ENCODE measurements at regions not wholly inside any gene's neighbourhood (a gene's known extent, or its start where the extent isn't known, plus 50 kb on each side); places are given as distances from the start of the nearest gene placed in this dataset.
"Not testable (repeated sequence)": the region's sequence is repeated elsewhere in the genome, so short reads cannot be mapped to it uniquely, and the experiment has no call there.

DNA sequence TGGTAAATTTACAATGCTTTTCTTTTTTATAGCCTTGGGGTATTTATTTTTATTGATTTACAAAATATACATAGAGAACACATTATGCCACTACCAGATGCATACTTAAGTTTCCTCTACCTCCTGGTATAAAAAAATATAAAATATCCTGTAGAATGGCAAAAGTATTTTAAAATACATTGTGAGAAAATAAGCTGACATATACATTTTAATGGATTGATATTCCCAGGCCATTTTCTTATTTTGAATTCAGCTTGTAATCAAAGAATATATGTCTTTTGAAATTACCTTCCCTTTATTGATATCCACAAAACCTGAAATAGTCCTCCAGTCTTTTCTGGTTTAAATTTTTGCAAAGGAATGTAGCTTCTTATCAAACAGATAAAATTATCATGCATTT is 923.9 kb downstream of the CDH18 start:
- no peak for DNase-seq (ENCODE audit: low spot score)

DNA sequence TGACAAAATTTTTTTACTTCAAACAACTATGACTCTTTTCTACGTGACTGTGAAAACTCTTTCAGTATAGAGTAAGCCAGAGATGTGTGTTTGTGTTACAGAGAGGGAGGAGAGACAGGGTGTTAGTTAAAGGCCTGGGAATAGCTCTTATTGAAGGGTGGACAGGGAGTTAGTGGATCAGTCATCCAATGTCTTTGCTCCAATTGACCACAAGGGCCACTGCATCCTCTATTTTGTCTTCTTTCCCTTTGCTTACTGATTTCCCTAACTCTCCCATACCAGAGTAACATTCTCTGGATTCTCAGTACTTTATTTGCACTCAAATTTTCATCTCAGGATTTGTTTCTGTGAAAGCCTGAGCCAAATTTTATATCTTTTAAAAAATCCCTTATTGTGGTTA is 920.3 kb downstream of the CDH18 start:
- no peak for DNase-seq (ENCODE audit: low spot score)

DNA sequence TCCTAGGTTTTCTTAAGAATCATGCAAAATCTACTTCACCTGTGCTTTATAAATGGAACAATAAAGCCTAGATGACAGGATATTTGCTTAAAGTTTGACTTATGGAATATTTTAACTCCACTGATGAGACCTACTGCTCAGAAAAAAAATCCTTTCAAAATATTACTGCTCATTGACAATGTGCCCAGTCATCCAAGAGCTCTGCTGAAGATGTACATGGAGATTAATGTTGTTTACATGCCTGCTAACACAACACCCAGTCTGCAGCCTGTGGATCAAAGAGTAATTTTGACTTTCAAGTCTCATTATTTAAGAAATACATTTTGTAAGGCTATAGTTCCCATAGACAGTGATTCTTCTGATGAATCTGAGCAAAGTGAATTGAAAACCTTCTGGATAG is 889.6 kb downstream of the CDH18 start:
- DNase-seq (ENCODE audit: low spot score) = no peak

DNA sequence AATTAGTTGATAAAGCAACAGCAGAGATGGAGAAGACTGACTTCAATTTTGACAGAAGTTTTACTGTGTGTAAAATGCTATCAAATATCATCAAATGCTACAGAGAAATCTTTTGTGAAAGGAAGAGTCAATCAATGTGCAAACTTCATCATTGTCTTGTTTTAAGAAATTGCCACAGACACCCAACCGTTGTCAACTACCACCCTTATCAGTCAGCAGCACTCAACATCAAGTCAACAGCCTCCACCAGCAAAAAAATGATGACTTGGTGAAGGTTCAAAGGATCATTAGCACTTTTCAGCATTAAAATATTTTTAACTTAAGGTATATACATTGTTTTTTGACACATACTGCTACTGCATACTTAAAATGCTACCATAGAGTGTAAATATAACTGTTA is 888.8 kb downstream of the CDH18 start:
- no peak for DNase-seq (ENCODE audit: low spot score)

DNA sequence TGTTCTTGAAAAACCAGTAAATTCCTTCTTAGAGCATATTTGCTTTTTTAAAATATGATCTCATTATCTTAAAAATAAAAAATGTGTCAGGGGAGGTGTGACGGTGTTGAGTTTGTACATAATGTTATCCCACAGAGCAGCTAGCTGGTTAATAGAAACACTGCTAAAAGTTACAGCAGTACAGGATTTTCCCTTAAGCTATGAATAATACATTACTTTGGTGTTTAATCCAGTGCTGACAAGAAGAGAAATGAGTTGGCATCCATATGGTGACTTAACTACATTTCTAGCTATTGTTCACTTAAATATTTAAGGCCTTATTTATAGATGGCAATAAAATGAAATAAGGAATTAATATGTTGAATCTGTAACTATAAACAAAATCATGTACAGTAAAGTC is 883.1 kb downstream of the CDH18 start:
- no peak for DNase-seq (ENCODE audit: low spot score)

DNA sequence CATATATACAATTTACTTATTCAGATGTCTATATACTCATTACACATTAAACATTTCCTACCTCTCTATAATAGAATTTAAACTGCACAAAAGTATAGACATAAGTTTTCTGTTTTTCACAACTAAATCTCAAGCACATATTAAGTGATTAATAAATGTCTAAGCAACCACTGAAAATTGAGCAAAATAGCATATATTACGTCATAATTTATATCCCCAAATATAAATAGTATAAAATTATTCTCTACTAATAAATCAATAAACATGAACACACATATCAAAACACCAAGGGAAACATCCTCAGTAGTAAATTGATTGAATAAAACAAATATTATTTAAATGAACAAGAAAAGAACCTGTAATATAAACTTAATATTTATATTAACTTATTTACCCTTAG is 865.1 kb downstream of the CDH18 start:
- DNase-seq (ENCODE audit: low spot score) = no peak

DNA sequence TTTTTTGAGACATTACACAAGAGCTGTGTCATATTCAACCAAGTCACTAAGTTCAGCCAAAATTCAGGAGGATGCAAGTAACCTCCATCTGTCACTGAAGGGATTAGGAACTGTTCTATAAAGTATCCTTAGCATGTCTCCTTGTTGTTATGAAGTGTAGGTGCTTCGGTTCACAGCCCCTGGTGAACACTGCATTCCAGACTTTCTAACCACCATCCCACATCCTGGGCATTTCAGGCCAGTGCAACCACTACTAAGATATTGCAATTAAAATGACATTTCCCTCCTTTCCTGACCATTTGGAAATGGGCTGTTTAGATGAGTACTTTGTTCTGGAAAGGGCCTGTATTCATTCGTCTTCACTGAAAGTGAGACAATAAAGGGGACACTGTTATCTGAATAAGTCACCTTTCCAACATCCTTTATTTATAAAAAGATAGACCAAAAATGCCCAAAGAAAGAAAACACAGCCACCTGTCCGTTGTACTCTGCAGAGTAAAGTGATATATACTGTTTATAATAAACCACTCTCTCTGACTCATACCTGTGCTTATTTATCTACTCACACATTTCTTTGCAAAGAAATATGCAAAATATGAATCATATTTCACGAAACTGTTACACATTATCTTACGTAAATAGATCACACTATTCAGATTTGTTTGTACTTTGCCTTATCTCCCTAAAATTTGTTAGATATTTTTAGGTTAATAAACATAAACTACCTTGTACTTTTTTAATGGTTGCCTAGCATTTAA is 861.9 kb downstream of the CDH18 start:
- DNase-seq (ENCODE audit: low spot score) = no peak

DNA sequence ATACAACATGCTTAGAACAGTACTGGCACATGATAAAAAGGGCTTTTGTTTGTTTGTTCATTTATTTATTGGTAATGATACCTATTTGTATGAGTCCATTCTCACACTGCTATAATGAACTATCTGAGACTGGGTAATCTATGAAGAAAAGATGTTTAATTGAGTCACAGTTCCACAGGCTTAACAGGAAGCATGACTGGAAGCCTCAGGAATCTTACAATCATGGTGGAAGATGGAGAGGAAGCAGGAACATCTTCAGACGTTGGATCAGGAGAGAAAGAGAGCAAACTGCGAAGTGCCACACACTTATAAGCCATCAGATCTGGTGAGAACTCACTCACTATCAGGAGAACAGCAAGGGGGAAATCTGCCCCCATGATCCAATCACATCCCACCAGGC is 847.7 kb downstream of the CDH18 start:
- no peak for DNase-seq (ENCODE audit: low spot score)

DNA sequence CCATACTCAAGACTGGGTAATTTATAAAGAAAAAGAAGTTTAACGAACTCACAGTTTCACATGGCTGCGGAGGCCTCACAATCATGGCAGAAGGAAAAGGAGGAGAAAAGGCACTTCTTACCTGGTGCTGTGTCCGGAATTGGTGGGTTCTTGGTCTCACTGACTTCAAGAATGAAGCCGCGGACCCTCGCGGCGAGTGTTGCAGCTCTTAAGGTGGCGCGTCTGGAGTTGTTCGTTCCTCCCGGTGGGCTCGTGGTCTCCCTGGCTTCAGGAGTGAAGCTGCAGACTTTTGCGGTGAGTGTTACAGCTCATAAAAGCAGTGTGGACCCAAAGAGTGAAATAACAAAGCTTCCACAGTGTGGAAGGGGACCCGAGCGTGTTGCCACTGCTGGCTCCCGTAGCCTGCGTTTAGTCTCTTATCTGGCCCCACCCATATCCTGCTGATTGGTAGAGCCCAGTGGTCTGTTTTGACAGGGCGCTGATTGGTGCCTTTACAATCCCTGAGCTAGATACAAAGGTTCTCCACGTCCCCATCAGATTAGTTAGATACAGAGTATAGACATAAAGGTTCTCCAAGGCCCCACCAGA is 846.0 kb downstream of the CDH18 start:
- not testable (repeated sequence) for DNase-seq (ENCODE audit: low spot score)

DNA sequence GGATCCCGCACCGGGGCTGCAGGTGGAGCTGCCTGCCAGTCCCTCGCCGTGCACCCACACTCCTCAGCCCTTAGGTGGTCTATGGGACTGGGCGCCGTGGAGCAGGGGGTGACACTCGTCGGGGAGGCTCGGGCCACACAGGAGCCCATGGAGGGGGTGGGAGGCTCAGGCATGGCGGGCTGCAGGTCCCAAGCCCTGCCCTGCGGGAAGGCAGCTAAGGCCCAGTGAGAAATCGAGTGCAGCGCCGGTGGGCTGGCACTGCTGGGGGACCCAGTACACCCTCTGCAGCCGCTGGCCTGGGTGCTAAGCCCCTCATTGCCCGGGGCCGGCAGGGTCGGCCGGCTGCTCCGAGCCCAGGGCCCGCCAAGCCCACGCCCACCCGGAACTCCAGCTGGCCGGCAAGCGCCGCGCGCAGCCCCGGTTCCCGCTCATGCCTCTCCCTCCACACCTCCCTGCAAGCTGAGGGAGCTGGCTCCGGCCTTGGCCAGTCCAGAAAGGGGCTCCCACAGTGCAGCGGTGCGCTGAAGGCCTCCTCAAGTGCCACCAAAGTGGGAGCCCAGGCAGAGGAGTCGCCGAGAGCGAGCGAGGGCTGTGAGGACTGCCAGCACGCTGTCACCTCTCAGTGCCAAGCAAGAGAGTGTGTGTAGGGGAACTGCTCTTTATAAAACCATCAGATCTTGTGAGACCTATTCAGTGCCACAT is 845.1 kb downstream of the CDH18 start:
- DNase-seq (ENCODE audit: low spot score) = not testable (repeated sequence)

DNA sequence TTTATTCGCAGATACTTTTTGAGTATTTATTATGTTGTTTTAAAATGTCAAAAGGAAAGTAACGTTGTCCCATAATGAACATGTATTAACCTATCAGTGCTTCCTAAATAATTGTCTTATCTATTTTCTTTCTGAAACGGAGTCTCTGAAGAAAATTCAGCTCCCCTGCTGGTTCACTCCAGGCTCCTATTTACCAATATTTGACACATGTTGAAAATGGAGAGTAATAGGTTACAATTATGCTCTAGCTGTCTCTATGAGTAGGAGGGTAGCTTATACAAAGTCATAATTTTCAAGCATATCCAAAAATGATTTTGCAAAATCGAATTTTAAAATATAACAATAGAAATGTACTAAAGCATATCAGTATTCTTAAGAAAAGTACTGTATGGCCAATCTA is 844.1 kb downstream of the CDH18 start:
- DNase-seq (ENCODE audit: low spot score) = no peak

DNA sequence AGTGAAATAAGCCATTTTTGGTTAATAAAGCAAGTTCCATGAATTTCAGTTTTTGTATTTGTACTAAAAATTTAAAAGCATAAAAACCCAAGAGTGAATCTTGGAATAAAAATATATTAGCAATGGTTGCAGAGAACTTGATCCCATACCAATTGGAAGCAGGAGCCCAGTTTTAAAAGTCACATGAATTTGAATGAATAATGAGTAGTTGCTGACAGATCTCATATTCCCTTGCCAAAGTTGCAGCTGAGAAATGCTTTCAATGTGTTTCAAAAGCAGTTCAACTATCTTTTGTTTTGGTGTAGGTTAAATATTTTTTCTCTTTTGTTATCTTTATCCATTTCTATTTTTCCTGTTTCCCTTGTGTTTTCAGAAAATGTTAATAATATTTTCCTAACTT is 818.6 kb downstream of the CDH18 start:
- DNase-seq (ENCODE audit: low spot score) = no peak

DNA sequence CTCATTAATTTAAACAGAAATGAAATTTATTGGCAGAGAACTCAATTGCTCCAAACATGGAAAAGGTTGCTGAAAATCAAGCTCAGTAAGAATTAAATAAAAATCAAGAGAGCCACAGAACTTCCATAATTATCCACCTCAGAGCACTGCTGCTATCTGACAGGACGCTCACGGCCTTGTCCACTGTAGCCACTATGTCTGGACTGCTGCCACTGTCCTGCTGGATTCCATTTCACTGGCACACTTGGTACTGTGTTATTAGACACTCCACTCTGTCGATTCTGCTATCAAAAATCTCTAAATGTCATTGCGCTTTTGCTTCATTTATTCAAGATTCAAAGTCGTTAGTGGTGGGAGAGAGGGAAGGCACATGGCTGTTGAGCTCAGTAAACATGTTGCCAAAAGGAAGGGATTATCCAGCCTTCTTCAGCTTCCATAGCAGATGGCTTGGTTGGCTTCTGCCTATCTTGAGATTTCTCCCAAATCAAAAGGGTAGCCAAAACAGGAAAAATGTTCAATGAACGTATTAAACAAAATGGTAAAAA is 815.0 kb downstream of the CDH18 start:
- DNase-seq (ENCODE audit: low spot score) = no peak

DNA sequence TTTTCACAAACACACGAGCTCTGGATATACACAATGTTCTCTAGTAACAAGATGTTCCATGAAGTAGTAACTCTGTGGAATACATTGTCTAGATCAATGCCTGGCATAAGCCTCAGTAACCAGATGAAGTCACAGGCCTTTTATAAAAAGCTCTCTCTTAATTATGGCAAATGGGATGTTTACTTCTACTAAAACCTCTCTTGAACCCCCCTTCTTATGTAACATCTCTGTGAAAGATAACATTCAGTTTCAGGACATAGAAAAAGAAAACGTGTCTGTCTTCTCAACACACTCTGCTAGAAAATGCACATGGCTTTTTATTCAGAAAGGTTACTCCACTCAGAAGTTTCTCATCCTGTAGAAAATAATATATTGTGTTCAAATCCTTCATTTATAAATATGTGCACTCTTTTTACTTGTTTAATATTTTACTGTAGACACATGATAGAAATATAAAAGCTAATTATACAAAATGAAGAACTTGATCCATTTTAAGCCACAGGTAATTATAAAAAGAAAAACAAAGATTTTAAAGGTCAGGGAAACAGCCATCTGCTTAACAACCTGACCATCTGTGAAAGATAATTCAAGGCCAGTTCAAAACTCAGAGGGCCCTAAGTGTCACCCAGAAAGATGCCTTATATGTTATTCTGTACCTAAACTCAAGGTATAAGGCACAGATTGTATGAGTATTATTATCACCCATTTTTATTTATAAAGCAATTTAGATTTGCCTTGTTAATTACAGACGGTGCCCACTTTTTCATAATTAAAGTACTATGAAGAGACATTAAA is 812.0 kb downstream of the CDH18 start:
- DNase-seq (ENCODE audit: low spot score) = no peak

DNA sequence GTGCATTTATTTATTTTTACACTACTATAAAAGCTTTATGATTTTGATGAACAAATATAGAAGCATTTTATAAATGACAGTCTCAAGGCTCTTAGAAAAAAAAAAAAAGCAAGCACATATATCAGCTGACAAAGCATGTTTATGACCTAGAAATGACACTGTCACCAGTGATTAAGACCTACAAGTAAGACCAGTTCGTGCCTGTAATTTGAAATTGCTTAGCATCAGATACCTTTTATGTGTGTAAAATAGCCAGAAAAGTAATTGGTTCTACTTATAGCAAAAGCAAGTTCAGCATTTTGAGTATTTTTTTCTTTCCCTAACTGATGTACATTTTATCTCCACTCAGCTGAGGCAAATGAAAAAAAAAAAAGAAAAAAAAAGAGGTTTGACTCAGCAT is 808.4 kb downstream of the CDH18 start:
- no peak for DNase-seq (ENCODE audit: low spot score)

DNA sequence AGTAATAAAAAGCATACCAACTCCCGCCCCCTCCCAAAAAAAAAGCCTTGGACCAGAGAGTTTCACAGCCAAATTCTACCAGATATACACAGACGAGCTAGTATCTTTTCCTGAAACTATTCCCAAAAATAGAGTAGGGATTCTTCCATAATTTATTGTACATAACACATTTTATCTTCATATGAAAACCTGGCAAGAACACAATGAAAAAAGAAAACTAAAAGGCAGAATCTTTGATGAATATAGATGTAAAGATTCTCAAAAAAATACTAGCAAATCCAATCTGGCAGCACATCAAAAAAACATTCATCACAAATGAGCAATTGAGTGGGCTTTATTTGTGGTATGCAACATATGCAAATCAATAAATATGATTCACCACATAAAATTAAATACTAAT is 798.8 kb downstream of the CDH18 start:
- DNase-seq (ENCODE audit: low spot score) = no peak

DNA sequence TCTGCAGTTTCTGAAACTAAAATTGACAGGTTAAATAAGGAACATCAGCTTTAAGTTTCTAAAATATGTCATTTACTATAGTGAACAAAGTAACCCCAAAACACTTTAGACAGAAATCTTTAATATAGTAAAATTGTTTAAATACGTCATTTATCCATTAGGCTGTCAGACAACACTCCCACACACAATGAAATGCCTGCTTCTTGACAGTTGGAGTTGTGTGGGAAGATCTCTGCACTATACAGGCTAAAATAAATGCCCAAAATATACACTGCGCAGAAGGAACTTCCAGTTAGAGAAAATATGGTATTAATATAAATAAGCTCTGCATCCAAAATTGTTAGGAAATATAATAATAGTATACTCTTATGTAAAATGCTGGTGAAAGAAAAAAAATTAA is 794.4 kb downstream of the CDH18 start:
- no peak for DNase-seq (ENCODE audit: low spot score)

DNA sequence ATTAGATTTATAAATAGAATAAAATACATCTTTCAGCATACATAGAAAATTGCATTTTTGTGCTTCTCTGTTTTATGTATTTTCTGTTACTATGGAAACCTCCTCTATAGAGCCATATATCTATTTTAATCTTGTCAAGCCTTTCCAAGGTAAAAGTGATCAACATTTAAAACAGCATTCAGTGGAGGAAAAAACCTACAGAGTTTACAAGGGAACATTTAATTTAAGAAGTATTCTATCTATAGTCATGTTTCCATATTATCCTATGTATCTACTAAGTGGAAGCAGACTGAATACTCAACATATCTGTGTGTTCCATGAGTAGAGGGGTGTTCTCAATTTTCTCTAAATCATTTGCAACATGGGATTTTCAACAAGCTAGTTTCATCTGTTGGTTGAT is 791.4 kb downstream of the CDH18 start:
- no peak for DNase-seq (ENCODE audit: low spot score)

DNA sequence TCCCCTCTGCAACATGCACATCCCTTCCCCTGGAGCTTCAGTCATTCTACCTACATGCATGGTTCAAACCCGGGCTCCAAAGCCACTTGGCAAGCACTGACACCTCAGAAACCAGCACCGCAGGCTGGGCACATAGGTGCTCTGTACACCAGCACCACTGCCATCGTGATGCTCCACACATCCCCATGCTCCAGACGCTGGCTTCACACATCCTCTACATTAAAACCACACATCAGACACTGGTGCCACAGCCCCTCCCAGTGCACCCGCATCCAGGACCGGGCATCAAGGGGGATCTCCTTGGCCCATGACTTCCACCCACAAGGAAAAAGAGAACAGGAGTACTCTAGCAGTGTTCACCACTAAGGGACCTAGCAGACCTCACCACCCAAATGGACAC is 787.7 kb downstream of the CDH18 start:
- no peak for DNase-seq (ENCODE audit: low spot score)

DNA sequence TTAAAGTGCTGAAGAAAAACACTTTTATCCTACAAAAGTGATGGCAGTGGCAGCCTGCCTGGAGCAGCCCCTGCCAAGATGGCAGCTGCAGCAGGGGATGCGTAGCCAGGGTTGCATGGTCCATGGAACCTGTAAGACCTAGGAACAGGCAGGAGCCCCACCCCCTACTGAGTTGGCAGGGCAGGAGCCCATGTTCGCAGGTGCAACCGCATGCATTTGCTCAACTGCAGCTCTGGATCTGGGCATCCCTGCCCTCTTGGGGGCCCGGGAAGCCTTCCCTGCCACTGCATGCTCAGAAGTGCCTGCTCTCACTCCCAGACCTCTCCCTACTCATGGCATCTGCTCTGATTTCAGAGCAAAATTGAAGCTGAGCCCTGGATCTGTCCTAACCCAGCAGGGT is 779.6 kb downstream of the CDH18 start:
- DNase-seq (ENCODE audit: low spot score) = no peak

DNA sequence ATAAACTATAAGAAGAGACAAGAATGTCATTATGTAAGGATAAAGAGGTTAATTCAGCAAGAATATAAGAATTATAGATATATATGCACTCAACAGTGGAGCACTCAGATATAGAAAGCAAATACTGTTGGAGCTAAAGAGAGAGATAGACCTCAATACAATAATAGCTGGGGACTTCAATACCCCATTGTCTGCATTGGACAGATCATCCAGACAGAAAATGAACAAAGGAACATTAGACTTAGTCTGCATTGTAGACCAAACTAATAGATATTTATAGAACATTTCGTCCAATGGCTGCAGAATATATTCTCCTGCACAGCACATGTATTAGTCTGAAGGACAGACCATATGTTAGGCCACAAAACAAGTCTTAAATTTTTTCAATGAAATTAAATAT is 777.1 kb downstream of the CDH18 start:
- DNase-seq (ENCODE audit: low spot score) = no peak

DNA sequence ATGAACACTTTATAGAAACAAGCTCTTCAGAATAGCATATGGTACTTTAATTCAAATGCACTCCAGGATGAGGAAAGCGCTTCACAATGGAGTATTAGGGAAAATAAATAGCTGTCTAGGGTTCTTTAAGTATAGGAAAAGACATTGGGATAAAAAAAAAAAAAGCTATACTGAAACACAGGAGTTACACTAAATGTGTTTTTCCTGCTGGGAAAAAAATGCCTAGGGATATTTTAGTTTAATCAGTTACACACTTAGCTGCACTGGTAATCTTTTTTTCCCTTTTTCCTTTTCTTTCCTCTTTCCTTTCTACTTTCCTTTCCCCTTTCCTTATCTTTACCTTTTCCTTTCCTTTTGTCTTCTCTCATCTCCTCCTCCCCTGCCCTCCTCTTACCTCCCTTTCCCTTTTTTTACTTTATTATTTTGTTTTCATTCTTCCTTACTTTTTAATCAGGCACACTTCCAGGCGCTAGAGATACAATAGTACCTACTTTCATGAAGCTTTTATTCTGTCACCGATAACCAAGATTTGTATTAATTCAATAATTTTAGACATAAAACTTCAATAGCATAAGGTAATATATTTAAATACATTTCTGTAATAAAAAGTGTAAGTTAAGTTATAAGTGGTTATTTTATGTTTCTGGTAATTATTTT is 758.7 kb downstream of the CDH18 start:
- no peak for DNase-seq (ENCODE audit: low spot score)
